ENCODE measurements at regions not wholly inside any gene's neighbourhood (a gene's known extent, or its start where the extent isn't known, plus 50 kb on each side); places are given as distances from the start of the nearest gene placed in this dataset.

- H3K4me3 ChIP-seq (ENCODE audit: low read length) = no peak overlapping the region
- POLR2A ChIA-PET = no interaction called here
- DNase-seq = no peak
- H3K27ac ChIP-seq (ENCODE audit: low read depth, low read length) = no peak overlapping the region
- no peak for ATAC-seq
- H3K9me3 ChIP-seq (ENCODE audit: control insufficient read depth in 2 of 3, low read length in 3 of 3) = no peaks in the 10 kb centered on the region
- Mint-ChIP-seq H3K27ac (no peak overlapping the region), H3K36me3 (no peaks in the 10 kb centered on the region), H3K4me1 (no peaks in the 10 kb centered on the region), H3K27me3 (no peaks in the 10 kb centered on the region), H3K4me3 (no peak overlapping the region), H3K9me3 (peaks cover 0 to 38% (median 12%) of the 10 kb centered on the region in 11 donors)
- no peaks in the 10 kb centered on the region for H3K36me3 ChIP-seq (ENCODE audit: control insufficient read depth in 2 of 3, insufficient read depth in 3 of 3, low read length in 3 of 3)
- CTCF ChIA-PET = no interaction called here
- H3K27me3 ChIP-seq (ENCODE audit: control insufficient read depth in 2 of 2, insufficient read depth in 2 of 2, low read length in 2 of 2) = no peaks in the 10 kb centered on the region
- intact Hi-C loops (cut with micrococcal nuclease) = no loop called here
- no peaks in the 10 kb centered on the region for H3K4me1 ChIP-seq (ENCODE audit: control insufficient read depth in 2 of 2, insufficient read depth in 2 of 2, low read length in 2 of 2)
Measured at GRCh38 chr4:58272311-58272710, 1162.1 kb upstream of the IGFBP7 start.

GRCh38 chr4:58265734-58266133 is 1155.5 kb upstream of the IGFBP7 start:
- Mint-ChIP-seq H3K4me1 (no peaks in the 10 kb centered on the region), H3K36me3 (no peaks in the 10 kb centered on the region), H3K27ac (no peak overlapping the region), H3K4me3 (no peak overlapping the region), H3K9me3 (peaks cover 4 to 20% (median 9%) of the 10 kb centered on the region in 11 donors), H3K27me3 (no peaks in the 10 kb centered on the region)
- H3K36me3 ChIP-seq (ENCODE audit: control insufficient read depth in 2 of 3, insufficient read depth in 3 of 3, low read length in 3 of 3) = no peaks in the 10 kb centered on the region
- H3K27ac ChIP-seq (ENCODE audit: low read depth, low read length) = no peak overlapping the region
- ChIA-PET POLR2A (no interaction called here), CTCF (interaction anchor here (1.0 kb wide), 1 partner anchor 20 kb away, joined by 3 read pairs; no protein-coding TSS in a partner anchor)
- H3K4me3 ChIP-seq (ENCODE audit: low read length) = no peak overlapping the region
- no peaks in the 10 kb centered on the region for H3K27me3 ChIP-seq (ENCODE audit: control insufficient read depth in 2 of 2, insufficient read depth in 2 of 2, low read length in 2 of 2)
- H3K9me3 ChIP-seq (ENCODE audit: control insufficient read depth in 2 of 3, low read length in 3 of 3) = peaks cover 0 to 4% (median 0%) of the 10 kb centered on the region in 3 experiments
- intact Hi-C loops (cut with micrococcal nuclease) = no loop called here
- no peaks in the 10 kb centered on the region for H3K4me1 ChIP-seq (ENCODE audit: control insufficient read depth in 2 of 2, insufficient read depth in 2 of 2, low read length in 2 of 2)
- DNase-seq (no peak), ATAC-seq (no peak)

- intact Hi-C loops (cut with micrococcal nuclease) = no loop called here
- H3K4me3 Mint-ChIP-seq = no peak overlapping the region
- ATAC-seq (no peak), DNase-seq (no peak)
- no peaks in the 10 kb centered on the region for H3K4me1 Mint-ChIP-seq
- no peak overlapping the region for H3K27ac Mint-ChIP-seq
- POLR2A ChIA-PET = no interaction called here
- H3K4me1 ChIP-seq (ENCODE audit: control insufficient read depth in 2 of 2, insufficient read depth in 2 of 2, low read length in 2 of 2) = no peaks in the 10 kb centered on the region
- no peak overlapping the region for H3K27ac ChIP-seq (ENCODE audit: low read depth, low read length)
- peaks cover 0 to 4% (median 0%) of the 10 kb centered on the region in 3 experiments for H3K9me3 ChIP-seq (ENCODE audit: control insufficient read depth in 2 of 3, low read length in 3 of 3)
- H3K36me3 ChIP-seq (ENCODE audit: control insufficient read depth in 2 of 3, insufficient read depth in 3 of 3, low read length in 3 of 3) = no peaks in the 10 kb centered on the region
- peaks cover 0 to 8% (median 4%) of the 10 kb centered on the region in 11 donors for H3K9me3 Mint-ChIP-seq
- H3K27me3 ChIP-seq (ENCODE audit: control insufficient read depth in 2 of 2, insufficient read depth in 2 of 2, low read length in 2 of 2) = no peaks in the 10 kb centered on the region
- H3K36me3 Mint-ChIP-seq = no peaks in the 10 kb centered on the region
- no peak overlapping the region for H3K4me3 ChIP-seq (ENCODE audit: low read length)
- no peaks in the 10 kb centered on the region for H3K27me3 Mint-ChIP-seq
- CTCF ChIA-PET = no interaction called here
Measured at GRCh38 chr4:58261526-58261925, 1151.3 kb upstream of the IGFBP7 start.

GRCh38 chr4:58254291-58254690 is 1144.1 kb upstream of the IGFBP7 start:
- H3K27ac Mint-ChIP-seq = no peak overlapping the region
- Histone ChIP-seq H3K27ac (ENCODE audit: low read depth, low read length) (no peak overlapping the region), H3K4me1 (ENCODE audit: control insufficient read depth in 2 of 2, insufficient read depth in 2 of 2, low read length in 2 of 2) (no peaks in the 10 kb centered on the region), H3K4me3 (ENCODE audit: low read length) (no peak overlapping the region), H3K9me3 (ENCODE audit: control insufficient read depth in 2 of 3, low read length in 3 of 3) (no peaks in the 10 kb centered on the region), H3K27me3 (ENCODE audit: control insufficient read depth in 2 of 2, insufficient read depth in 2 of 2, low read length in 2 of 2) (no peaks in the 10 kb centered on the region), H3K36me3 (ENCODE audit: control insufficient read depth in 2 of 3, insufficient read depth in 3 of 3, low read length in 3 of 3) (no peaks in the 10 kb centered on the region)
- CTCF ChIA-PET = no interaction called here
- no peaks in the 10 kb centered on the region for H3K4me1 Mint-ChIP-seq
- POLR2A ChIA-PET = no interaction called here
- H3K4me3 Mint-ChIP-seq = no peak overlapping the region
- DNase-seq (no peak), ATAC-seq (no peak)
- intact Hi-C loops (cut with micrococcal nuclease) = no loop called here
- H3K27me3 Mint-ChIP-seq = no peaks in the 10 kb centered on the region
- peaks cover 0 to 15% (median 4%) of the 10 kb centered on the region in 11 donors for H3K9me3 Mint-ChIP-seq
- no peaks in the 10 kb centered on the region for H3K36me3 Mint-ChIP-seq

- H3K27me3 ChIP-seq (ENCODE audit: control insufficient read depth in 2 of 2, insufficient read depth in 2 of 2, low read length in 2 of 2) = no peaks in the 10 kb centered on the region
- intact Hi-C loops (cut with micrococcal nuclease) = no loop called here
- no peak for DNase-seq
- Mint-ChIP-seq H3K4me3 (no peak overlapping the region), H3K4me1 (no peaks in the 10 kb centered on the region), H3K27me3 (no peaks in the 10 kb centered on the region), H3K36me3 (no peaks in the 10 kb centered on the region), H3K27ac (no peak overlapping the region), H3K9me3 (peaks cover 0 to 10% (median 4%) of the 10 kb centered on the region in 11 donors)
- no peak overlapping the region for H3K27ac ChIP-seq (ENCODE audit: low read depth, low read length)
- no peaks in the 10 kb centered on the region for H3K4me1 ChIP-seq (ENCODE audit: control insufficient read depth in 2 of 2, insufficient read depth in 2 of 2, low read length in 2 of 2)
- ChIA-PET CTCF (no interaction called here), POLR2A (no interaction called here)
- H3K9me3 ChIP-seq (ENCODE audit: control insufficient read depth in 2 of 3, low read length in 3 of 3) = no peaks in the 10 kb centered on the region
- no peak for ATAC-seq
- H3K4me3 ChIP-seq (ENCODE audit: low read length) = no peak overlapping the region
- H3K36me3 ChIP-seq (ENCODE audit: control insufficient read depth in 2 of 3, insufficient read depth in 3 of 3, low read length in 3 of 3) = no peaks in the 10 kb centered on the region
Measured at GRCh38 chr4:58252656-58253055, 1142.5 kb upstream of the IGFBP7 start.

GRCh38 chr4:58247792-58248191 is 1137.6 kb upstream of the IGFBP7 start:
- ATAC-seq (no peak), DNase-seq (no peak)
- Mint-ChIP-seq H3K36me3 (no peaks in the 10 kb centered on the region), H3K4me3 (no peak overlapping the region), H3K9me3 (peaks cover 0 to 17% (median 5%) of the 10 kb centered on the region in 11 donors), H3K27me3 (no peaks in the 10 kb centered on the region), H3K27ac (no peak overlapping the region), H3K4me1 (no peaks in the 10 kb centered on the region)
- ChIA-PET CTCF (no interaction called here), POLR2A (no interaction called here)
- Histone ChIP-seq H3K4me1 (ENCODE audit: control insufficient read depth in 2 of 2, insufficient read depth in 2 of 2, low read length in 2 of 2) (no peaks in the 10 kb centered on the region), H3K4me3 (ENCODE audit: low read length) (no peak overlapping the region), H3K27me3 (ENCODE audit: control insufficient read depth in 2 of 2, insufficient read depth in 2 of 2, low read length in 2 of 2) (no peaks in the 10 kb centered on the region), H3K9me3 (ENCODE audit: control insufficient read depth in 2 of 3, low read length in 3 of 3) (no peaks in the 10 kb centered on the region), H3K36me3 (ENCODE audit: control insufficient read depth in 2 of 3, insufficient read depth in 3 of 3, low read length in 3 of 3) (no peaks in the 10 kb centered on the region), H3K27ac (ENCODE audit: low read depth, low read length) (no peak overlapping the region)
- intact Hi-C loops (cut with micrococcal nuclease) = no loop called here

GRCh38 chr4:58225460-58225859 is 1115.3 kb upstream of the IGFBP7 start:
- DNase-seq (no peak), ATAC-seq (no peak)
- intact Hi-C loops (cut with micrococcal nuclease) = no loop called here
- Mint-ChIP-seq H3K9me3 (peaks cover 2 to 44% (median 4%) of the 10 kb centered on the region in 11 donors), H3K27ac (no peak overlapping the region), H3K4me1 (no peaks in the 10 kb centered on the region), H3K27me3 (no peaks in the 10 kb centered on the region), H3K36me3 (no peaks in the 10 kb centered on the region), H3K4me3 (no peak overlapping the region)
- H3K9me3 ChIP-seq (ENCODE audit: control insufficient read depth in 2 of 3, low read length in 3 of 3) = no peaks in the 10 kb centered on the region
- no peak overlapping the region for H3K27ac ChIP-seq (ENCODE audit: low read depth, low read length)
- no peaks in the 10 kb centered on the region for H3K27me3 ChIP-seq (ENCODE audit: control insufficient read depth in 2 of 2, insufficient read depth in 2 of 2, low read length in 2 of 2)
- ChIA-PET POLR2A (no interaction called here), CTCF (no interaction called here)
- H3K4me3 ChIP-seq (ENCODE audit: low read length) = no peak overlapping the region
- H3K4me1 ChIP-seq (ENCODE audit: control insufficient read depth in 2 of 2, insufficient read depth in 2 of 2, low read length in 2 of 2) = no peaks in the 10 kb centered on the region
- H3K36me3 ChIP-seq (ENCODE audit: control insufficient read depth in 2 of 3, insufficient read depth in 3 of 3, low read length in 3 of 3) = no peaks in the 10 kb centered on the region

Measured in naive thymus-derived CD4-positive, alpha-beta T cell (primary cell).